Omental fat pad (tissue), 3 donors: ENCODE measurements at regions not wholly inside any gene's neighbourhood (a gene's known extent, or its start where the extent isn't known, plus 50 kb on each side); places are given as distances from the start of the nearest gene placed in this dataset.

Source experiments
- ATAC-seq: fragments of 150-250 bp; one replicate; pipeline ENCODE4 v1.9.1; 2016; ENCODE audit warnings: mild to moderate bottlenecking, moderate library complexity; ENCODE audit not compliant: low FRiP score
- DNase-seq: peaks from one replicate; pipeline ENCODE4 v3.0.0-alpha.2; 2019; ENCODE audit warnings: low spot score
- CTCF ChIP-seq, 3 donors: fragments of 450-650 bp; IDR thresholded peaks; one replicate each; pipeline ENCODE4 v1.5.1; 2016 to 2017; ENCODE audit warnings: antibody characterized with exemption in 3 of 3, mild to moderate bottlenecking in 3 of 3, moderate library complexity in 2 of 3

GRCh38 chr1:56170784-56171320 lies 408.5 kb downstream of the PLPP3 start:
- DNase-seq (no peak), ATAC-seq (no peak)
- no peak for TF ChIP-seq CTCF (IDR thresholded peaks at IDR 0.05)

- DNase-seq: no peak
- ATAC-seq: no peak
- no peak for TF ChIP-seq CTCF (IDR thresholded peaks at IDR 0.05)
Observed at GRCh38 chr1:56169856-56170255, 409.5 kb downstream of the PLPP3 start.

- DNase-seq (no peak), ATAC-seq (no peak)
- TF ChIP-seq CTCF (IDR thresholded peaks at IDR 0.05): no peak
Observed at GRCh38 chr1:56168176-56168575, 411.2 kb downstream of the PLPP3 start.

- no peak for TF ChIP-seq CTCF (IDR thresholded peaks at IDR 0.05)
- DNase-seq: no peak
- no peak for ATAC-seq
Observed at GRCh38 chr1:56167596-56167995, 411.8 kb downstream of the PLPP3 start.

- no peak for TF ChIP-seq CTCF (IDR thresholded peaks at IDR 0.05)
- DNase-seq (no peak), ATAC-seq (no peak)
Observed at GRCh38 chr1:56160773-56161315, 418.5 kb downstream of the PLPP3 start.

GRCh38 chr1:56156971-56157876 lies 422.1 kb downstream of the PLPP3 start:
- no peak for TF ChIP-seq CTCF (IDR thresholded peaks at IDR 0.05)
- no peak for DNase-seq
- ATAC-seq: no peak
